WI38 (cell line): ENCODE measurements at regions not wholly inside any gene's neighbourhood (a gene's known extent, or its start where the extent isn't known, plus 50 kb on each side); places are given as distances from the start of the nearest gene placed in this dataset.
"Not testable (repeated sequence)": the region's sequence is repeated elsewhere in the genome, so short reads cannot be mapped to it uniquely, and the experiment has no call there.

ENCODE experiments used
- H3K4me3 ChIP-seq: 2 replicates; pipeline ENCODE4 v1.5.1; 2011; ENCODE audit warnings: low read depth, mild to moderate bottlenecking, control low read depth, low read length
- CTCF ChIP-seq: IDR thresholded peaks from 2 replicates; pipeline ENCODE4 v1.5.1; 2012; ENCODE audit warnings: low read depth, mild to moderate bottlenecking, control low read depth, low read length

GRCh38 chr5:164230341-164230740, 724.9 kb downstream of the MAT2B start:
- TF ChIP-seq CTCF, result no peak
- H3K4me3 ChIP-seq, result no peak overlapping the region

GRCh38 chr5:164233791-164234190, 728.4 kb downstream of the MAT2B start:
- no peak for TF ChIP-seq CTCF
- no peak overlapping the region for H3K4me3 ChIP-seq

- no peak for TF ChIP-seq CTCF
- H3K4me3 ChIP-seq, result no peak overlapping the region
Observed at GRCh38 chr5:164234321-164234720, 728.9 kb downstream of the MAT2B start.

GRCh38 chr5:164235300-164235891, 730.0 kb downstream of the MAT2B start:
- no peak overlapping the region for H3K4me3 ChIP-seq
- no peak for TF ChIP-seq CTCF

- TF ChIP-seq CTCF, result no peak
Observed at GRCh38 chr5:164237486-164237885, 732.1 kb downstream of the MAT2B start.

GRCh38 chr5:164251781-164252180, 746.4 kb downstream of the MAT2B start:
- H3K4me3 ChIP-seq, result not testable (repeated sequence)

More at GRCh38 chr5:164237486-164237885, 732.1 kb downstream of the MAT2B start:
- no peak overlapping the region for H3K4me3 ChIP-seq

- TF ChIP-seq CTCF, result no peak
- no peak overlapping the region for H3K4me3 ChIP-seq
Observed at GRCh38 chr5:164253764-164254163, 748.3 kb downstream of the MAT2B start.

GRCh38 chr5:164255598-164256213, 750.3 kb downstream of the MAT2B start:
- TF ChIP-seq CTCF, result no peak
- no peak overlapping the region for H3K4me3 ChIP-seq
